Psoas muscle (tissue), 7 donors: ENCODE measurements at regions not wholly inside any gene's neighbourhood (a gene's known extent, or its start where the extent isn't known, plus 50 kb on each side); places are given as distances from the start of the nearest gene placed in this dataset.
"Not testable (repeated sequence)": the region's sequence is repeated elsewhere in the genome, so short reads cannot be mapped to it uniquely, and the experiment has no call there.

Experiments
- ATAC-seq, 4 donors: fragments of 200-7000 bp; cut with Tn5 transposase; one replicate each; pipeline ENCODE4 v1.9.1; 2020; ENCODE audit warnings: moderate library complexity in 3 of 4, mild to moderate bottlenecking in 2 of 4
- DNase-seq, 2 donors: peaks; one replicate each; pipeline ENCODE4 v3.0.0-alpha.2; 2020
- H3K27ac ChIP-seq: fragments of 200-600 bp; one replicate; pipeline ENCODE4 v1.8.0; 2022
- H3K27me3 ChIP-seq, 3 donors: fragments of 200-600 bp in 1 of 3; one replicate each; pipeline versions ENCODE4 v1.6.1 to v1.8.0; 2013 to 2022; ENCODE audit warnings: low read length in 2 of 3, mild to moderate bottlenecking in 2 of 3, moderate library complexity in 1 of 3; ENCODE audit not compliant: insufficient read depth in 3 of 3
- H3K36me3 ChIP-seq, 2 donors: fragments of 200-600 bp in 1 of 2; one replicate each; pipeline versions ENCODE4 v1.6.1 to v1.8.0; 2013 to 2022; ENCODE audit warnings: low read depth in 1 of 2, mild to moderate bottlenecking in 1 of 2, moderate library complexity in 1 of 2; ENCODE audit not compliant: insufficient read depth in 1 of 2
- H3K4me1 ChIP-seq: fragments of 200-600 bp; one replicate; pipeline ENCODE4 v1.8.0; 2022
- H3K4me3 ChIP-seq: fragments of 200-600 bp; one replicate; pipeline ENCODE4 v1.8.0; 2022; ENCODE audit warnings: mild to moderate bottlenecking
- H3K9me3 ChIP-seq: fragments of 200-600 bp; one replicate; pipeline ENCODE4 v1.8.0; 2022
- WGBS, 3 donors: extraction: QIAGEN DNeasy Blood & Tissue Kit; methylation state at CpG; one replicate each; pipeline versions ENCODE4 v1.1.6 to v1.1.7; 2013; 5-methylcytosine and 5-hydroxymethylcytosine counted together
- intact Hi-C, 2 donors: fragments of 100-400 bp; cut with DNase I; formaldehyde crosslinking; loops; one replicate each; pipeline versions ENCODE4 v1.11.0 to v1.14.2; 2022
- TF ChIP-seq, protein P1 (sequence below): fragments of 200-600 bp; IDR thresholded peaks from one replicate; pipeline ENCODE4 v1.8.0; 2022; ENCODE audit warnings: antibody characterized with exemption
- donor health status: healthy with polysubstance abuse.
- donor health status: DM: no; HTN: no; CAD: no; lungs with moderate emphysema.
- donor health status: Bipolar disorder and iron deficiency.
- donor health status: healthy.
- donor health status: DM: yes; HTN: yes; CAD: no.
- donor health status: DM: no; HTN: no; CAD: no.
- donor health status: DM: yes; HTN: yes; CAD: no.

- ATAC-seq, result no peak
- WGBS, 3 donors, result 25 to 42% (median 37%) methylated on average over 1 of the region's 1 CpG
- H3K36me3 ChIP-seq, result no peaks in the 10 kb centered on the region
- intact Hi-C loops, result no loop called here
- no peak for DNase-seq
- H3K9me3 ChIP-seq, result no peaks in the 10 kb centered on the region
- H3K27ac ChIP-seq, result no peak overlapping the region
- TF ChIP-seq, protein P1, sequence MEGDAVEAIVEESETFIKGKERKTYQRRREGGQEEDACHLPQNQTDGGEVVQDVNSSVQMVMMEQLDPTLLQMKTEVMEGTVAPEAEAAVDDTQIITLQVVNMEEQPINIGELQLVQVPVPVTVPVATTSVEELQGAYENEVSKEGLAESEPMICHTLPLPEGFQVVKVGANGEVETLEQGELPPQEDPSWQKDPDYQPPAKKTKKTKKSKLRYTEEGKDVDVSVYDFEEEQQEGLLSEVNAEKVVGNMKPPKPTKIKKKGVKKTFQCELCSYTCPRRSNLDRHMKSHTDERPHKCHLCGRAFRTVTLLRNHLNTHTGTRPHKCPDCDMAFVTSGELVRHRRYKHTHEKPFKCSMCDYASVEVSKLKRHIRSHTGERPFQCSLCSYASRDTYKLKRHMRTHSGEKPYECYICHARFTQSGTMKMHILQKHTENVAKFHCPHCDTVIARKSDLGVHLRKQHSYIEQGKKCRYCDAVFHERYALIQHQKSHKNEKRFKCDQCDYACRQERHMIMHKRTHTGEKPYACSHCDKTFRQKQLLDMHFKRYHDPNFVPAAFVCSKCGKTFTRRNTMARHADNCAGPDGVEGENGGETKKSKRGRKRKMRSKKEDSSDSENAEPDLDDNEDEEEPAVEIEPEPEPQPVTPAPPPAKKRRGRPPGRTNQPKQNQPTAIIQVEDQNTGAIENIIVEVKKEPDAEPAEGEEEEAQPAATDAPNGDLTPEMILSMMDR, result no peak
- H3K27me3 ChIP-seq, result no peaks in the 10 kb centered on the region
- no peak overlapping the region for H3K4me3 ChIP-seq
- no peaks in the 10 kb centered on the region for H3K4me1 ChIP-seq
Observed at GRCh38 chr4:27685091-27685490, 824.5 kb downstream of the STIM2 start.

DNA sequence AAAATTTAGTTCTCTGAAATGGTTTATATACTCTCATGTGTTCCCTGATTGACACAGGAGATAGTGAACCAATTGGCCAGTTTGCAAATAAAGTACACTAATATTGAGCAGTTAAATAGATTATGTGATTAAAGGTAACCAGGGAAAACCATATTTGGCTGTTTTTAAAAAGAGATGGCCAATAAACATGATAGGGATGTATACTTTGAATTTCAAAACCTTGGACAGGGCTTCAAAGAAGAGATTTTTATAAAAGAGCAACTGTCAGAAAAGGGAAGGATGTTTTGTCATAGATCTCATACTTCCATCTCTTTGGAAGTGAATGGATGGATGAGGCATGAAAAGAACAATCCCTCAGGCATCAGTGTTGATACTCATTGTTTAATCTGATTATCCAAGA lies 825.3 kb downstream of the STIM2 start:
- H3K36me3 ChIP-seq, result no peaks in the 10 kb centered on the region
- no peaks in the 10 kb centered on the region for H3K27me3 ChIP-seq
- ATAC-seq, result no peak
- no peak overlapping the region for H3K27ac ChIP-seq
- no peaks in the 10 kb centered on the region for H3K9me3 ChIP-seq
- H3K4me1 ChIP-seq, result no peaks in the 10 kb centered on the region
- no peak overlapping the region for H3K4me3 ChIP-seq
- intact Hi-C loops, result no loop called here
- TF ChIP-seq, protein P1, result no peak
- DNase-seq, result no peak

- ATAC-seq, result no peak
- Histone ChIP-seq H3K4me3 (no peak overlapping the region), H3K4me1 (no peaks in the 10 kb centered on the region), H3K27me3 (no peaks in the 10 kb centered on the region), H3K9me3 (no peaks in the 10 kb centered on the region), H3K27ac (no peak overlapping the region), H3K36me3 (no peaks in the 10 kb centered on the region)
- 38 to 43% (median 38%) methylated on average over 6 of the region's 6 CpGs for WGBS, 3 donors
- TF ChIP-seq, protein P1, result peak; percentile 8
- no peak for DNase-seq
- intact Hi-C loops, result no loop called here
Observed at GRCh38 chr4:27692158-27692557, 831.5 kb downstream of the STIM2 start.

DNA sequence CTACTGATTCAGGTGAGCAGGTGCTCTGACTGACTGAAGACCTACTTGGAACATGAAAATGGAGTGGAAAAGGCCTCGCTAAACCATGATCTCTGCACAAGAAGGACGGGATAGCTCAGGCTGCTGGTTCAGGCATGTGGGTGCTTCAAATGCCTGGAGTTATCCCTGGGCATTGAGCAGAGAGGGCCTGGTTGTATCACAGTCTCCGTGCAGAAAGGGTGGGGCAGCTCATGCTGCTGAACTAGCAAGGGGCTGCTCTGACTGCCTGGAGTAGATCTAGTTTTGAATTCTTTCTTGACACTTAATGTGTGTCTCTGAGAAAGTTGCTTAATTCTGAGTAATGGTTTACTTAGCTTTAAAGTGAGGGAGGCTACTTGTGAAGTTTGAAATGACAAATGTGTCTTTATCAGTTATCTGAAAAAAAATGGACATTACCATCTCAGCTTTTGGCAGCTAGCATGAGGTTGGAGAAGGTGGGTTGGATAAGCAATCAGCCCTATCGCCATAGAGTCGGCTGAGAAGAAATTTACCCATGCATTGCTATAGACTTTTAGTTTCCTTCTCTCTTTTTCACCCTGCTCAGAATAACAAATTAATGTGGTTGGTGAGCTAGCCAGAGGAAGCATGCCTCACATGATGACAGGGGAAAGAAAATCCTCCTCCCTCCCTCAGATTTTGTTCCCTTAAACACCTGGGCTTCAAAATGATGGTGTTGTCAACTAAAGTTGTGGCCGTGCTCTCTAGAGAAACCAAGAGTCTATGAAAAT lies 832.4 kb downstream of the STIM2 start:
- H3K4me3 ChIP-seq, result no peak overlapping the region
- intact Hi-C loops, result no loop called here
- H3K27me3 ChIP-seq, result no peaks in the 10 kb centered on the region
- TF ChIP-seq, protein P1, result no peak
- DNase-seq (no peak), ATAC-seq (no peak)
- H3K27ac ChIP-seq, result no peak overlapping the region
- 79 to 84% (median 81%) methylated on average over 6 of the region's 6 CpGs for WGBS, 3 donors
- no peaks in the 10 kb centered on the region for H3K4me1 ChIP-seq
- H3K36me3 ChIP-seq, result no peaks in the 10 kb centered on the region
- no peaks in the 10 kb centered on the region for H3K9me3 ChIP-seq

DNA sequence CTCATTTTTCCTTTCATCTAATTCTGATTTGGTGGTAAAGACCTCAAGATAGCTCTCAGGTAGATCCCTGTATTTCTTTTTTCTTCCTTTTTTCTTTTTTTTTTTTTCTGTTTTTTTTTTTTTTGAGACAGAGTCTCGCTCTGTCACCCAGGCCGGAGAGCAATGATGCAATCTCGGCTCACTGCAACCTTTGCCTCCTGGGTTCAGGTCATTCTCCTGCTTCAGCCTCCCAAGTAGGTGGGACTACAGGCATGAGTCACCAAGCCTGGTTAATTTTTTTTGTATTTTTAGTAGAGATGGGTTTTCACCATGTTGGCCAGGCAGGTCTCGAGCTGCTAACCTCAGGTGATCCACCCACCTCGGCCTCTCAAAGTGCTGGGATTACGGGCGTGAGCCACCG lies 835.6 kb downstream of the STIM2 start:
- H3K27ac ChIP-seq, H3K4me3 ChIP-seq, ATAC-seq, DNase-seq, H3K9me3 ChIP-seq, H3K27me3 ChIP-seq, H3K36me3 ChIP-seq, intact Hi-C loops, H3K4me1 ChIP-seq: not testable (repeated sequence)
- 92 to 97% (median 94%) methylated on average over 8 of the region's 8 CpGs for WGBS, 3 donors
